Neural progenitor cell (in vitro differentiated cells): ENCODE measurements at regions not wholly inside any gene's neighbourhood (a gene's known extent, or its start where the extent isn't known, plus 50 kb on each side); places are given as distances from the start of the nearest gene placed in this dataset.

Source experiments
- DNase-seq: peaks from one replicate; pipeline ENCODE4 v3.0.0-alpha.2; 2016; ENCODE audit warnings: low spot score
- H2AFZ ChIP-seq: fragments of 200-600 bp; sonication (generic); replicated peaks from 2 replicates; pipeline ENCODE4 v1.6.1; 2016; ENCODE audit warnings: antibody characterized with exemption
- H3F3A ChIP-seq: fragments of 200-600 bp; sonication (generic); 2 replicates; pipeline ENCODE4 v1.6.1; 2016; ENCODE audit warnings: antibody characterized with exemption, low read depth
- H3K27ac ChIP-seq: fragments of 200-600 bp; sonication (generic); 2 replicates; pipeline ENCODE4 v1.5.1; 2016; ENCODE audit warnings: mild to moderate bottlenecking
- H3K27me3 ChIP-seq: fragments of 200-600 bp; sonication (generic); 2 replicates; pipeline ENCODE4 v1.6.1; 2016; ENCODE audit warnings: mild to moderate bottlenecking, moderate library complexity
- H3K36me3 ChIP-seq: fragments of 200-600 bp; sonication (generic); 2 replicates; pipeline ENCODE4 v1.5.1; 2016
- H3K4me1 ChIP-seq: fragments of 200-600 bp; sonication (generic); 2 replicates; pipeline ENCODE4 v1.6.1; 2016; ENCODE audit warnings: mixed run types
- H3K4me2 ChIP-seq: fragments of 200-600 bp; sonication (generic); 2 replicates; pipeline ENCODE4 v1.6.1; 2016
- H3K4me3 ChIP-seq: fragments of 200-600 bp; sonication (generic); 2 replicates; pipeline ENCODE4 v1.5.1; 2016
- H3K79me2 ChIP-seq: fragments of 200-600 bp; sonication (generic); 2 replicates; pipeline ENCODE4 v1.6.1; 2016; ENCODE audit warnings: low read depth
- H3K9ac ChIP-seq: fragments of 200-600 bp; sonication (generic); 2 replicates; pipeline ENCODE4 v1.6.1; 2016
- H3K9me3 ChIP-seq: fragments of 200-600 bp; sonication (generic); 2 replicates; pipeline ENCODE4 v1.5.1; 2016; ENCODE audit warnings: low read depth
- H4K20me1 ChIP-seq: fragments of 200-600 bp; sonication (generic); 2 replicates; pipeline ENCODE4 v1.6.1; 2016; ENCODE audit warnings: low read depth
- H3K27ac Mint-ChIP-seq: 3 replicates; pipeline ENCODE4 v1.8.0; 2021; ENCODE audit warnings: mixed read lengths
- H3K27me3 Mint-ChIP-seq: 2 replicates; pipeline ENCODE4 v1.8.0; 2022; ENCODE audit warnings: low read depth, mild to moderate bottlenecking, inconsistent platforms, moderate library complexity, mixed read lengths; ENCODE audit not compliant: insufficient read depth
- H3K36me3 Mint-ChIP-seq: 3 replicates; pipeline ENCODE4 v1.8.0; 2021; ENCODE audit warnings: mixed read lengths
- H3K4me1 Mint-ChIP-seq: 3 replicates; pipeline ENCODE4 v1.8.0; 2021; ENCODE audit warnings: mixed read lengths
- H3K4me3 Mint-ChIP-seq: 3 replicates; pipeline ENCODE4 v1.8.0; 2021; ENCODE audit warnings: mild to moderate bottlenecking, moderate library complexity, mixed read lengths
- H3K9me3 Mint-ChIP-seq: 3 replicates; pipeline ENCODE4 v1.8.0; 2020; ENCODE audit warnings: mixed read lengths
- CTCF ChIP-seq: fragments of 200-600 bp; sonication (generic); IDR thresholded peaks from 2 replicates; pipeline ENCODE4 v1.5.1; 2017; ENCODE audit warnings: antibody characterized with exemption, mild to moderate bottlenecking
- EZH2 ChIP-seq: fragments of 200-600 bp; sonication (generic); IDR thresholded peaks from 2 replicates; pipeline ENCODE4 v1.6.1; 2017; ENCODE audit warnings: antibody characterized with exemption, mild to moderate bottlenecking, moderate library complexity
- EZH2phosphoT487 ChIP-seq: fragments of 200-600 bp; sonication (generic); IDR thresholded peaks from 2 replicates; pipeline ENCODE4 v1.6.1; 2017; ENCODE audit warnings: antibody characterized with exemption

GRCh38 chr14:55867719-55868118 is 250.5 kb upstream of the PELI2 start:
- Histone ChIP-seq H3F3A (no peaks in the 10 kb centered on the region), H3K4me1 (no peaks in the 10 kb centered on the region), H3K27me3 (no peaks in the 10 kb centered on the region), H2AFZ (no peak overlapping the region), H3K9me3 (peaks cover 14% of the 10 kb centered on the region), H3K9ac (no peak overlapping the region), H3K79me2 (no peaks in the 10 kb centered on the region), H3K36me3 (no peaks in the 10 kb centered on the region), H3K4me2 (no peak overlapping the region), H3K27ac (no peak overlapping the region), H3K4me3 (no peak overlapping the region), H4K20me1 (no peaks in the 10 kb centered on the region)
- H3K4me1 Mint-ChIP-seq, result no peaks in the 10 kb centered on the region
- no peaks in the 10 kb centered on the region for H3K36me3 Mint-ChIP-seq
- TF ChIP-seq EZH2phosphoT487 (no peak), EZH2 (no peak), CTCF (no peak)
- H3K4me3 Mint-ChIP-seq, result no peak overlapping the region
- H3K9me3 Mint-ChIP-seq, result peaks cover 16% of the 10 kb centered on the region
- H3K27me3 Mint-ChIP-seq, result peaks cover under 1% of the 10 kb centered on the region
- no peak for DNase-seq
- no peak overlapping the region for H3K27ac Mint-ChIP-seq

GRCh38 chr14:55869397-55870049 is 248.7 kb upstream of the PELI2 start:
- DNase-seq, result no peak
- Mint-ChIP-seq H3K4me1 (no peaks in the 10 kb centered on the region), H3K4me3 (no peak overlapping the region), H3K27me3 (peaks cover 2% of the 10 kb centered on the region), H3K9me3 (peaks cover 5% of the 10 kb centered on the region), H3K27ac (no peak overlapping the region), H3K36me3 (no peaks in the 10 kb centered on the region)
- H3K4me2 ChIP-seq, result no peak overlapping the region
- H3F3A ChIP-seq, result no peaks in the 10 kb centered on the region
- H3K27ac ChIP-seq, result no peak overlapping the region
- no peaks in the 10 kb centered on the region for H3K36me3 ChIP-seq
- no peak for TF ChIP-seq EZH2
- TF ChIP-seq CTCF, result no peak
- TF ChIP-seq EZH2phosphoT487, result no peak
- H3K4me1 ChIP-seq, result no peaks in the 10 kb centered on the region
- H2AFZ ChIP-seq, result no peak overlapping the region
- no peaks in the 10 kb centered on the region for H4K20me1 ChIP-seq
- H3K27me3 ChIP-seq, result no peaks in the 10 kb centered on the region
- no peak overlapping the region for H3K9ac ChIP-seq
- H3K9me3 ChIP-seq, result peaks cover 3% of the 10 kb centered on the region
- no peak overlapping the region for H3K4me3 ChIP-seq
- H3K79me2 ChIP-seq, result no peaks in the 10 kb centered on the region

GRCh38 chr14:55873169-55873568 is 245.0 kb upstream of the PELI2 start:
- Mint-ChIP-seq H3K4me1 (no peaks in the 10 kb centered on the region), H3K36me3 (no peaks in the 10 kb centered on the region), H3K9me3 (no peaks in the 10 kb centered on the region), H3K4me3 (no peak overlapping the region), H3K27ac (no peak overlapping the region), H3K27me3 (peaks cover 2% of the 10 kb centered on the region)
- Histone ChIP-seq H3K79me2 (no peaks in the 10 kb centered on the region), H3K4me1 (no peaks in the 10 kb centered on the region), H4K20me1 (no peaks in the 10 kb centered on the region), H3F3A (no peaks in the 10 kb centered on the region), H3K9me3 (no peaks in the 10 kb centered on the region), H2AFZ (no peak overlapping the region), H3K4me3 (no peak overlapping the region), H3K36me3 (no peaks in the 10 kb centered on the region), H3K4me2 (no peak overlapping the region), H3K27ac (no peak overlapping the region), H3K9ac (no peak overlapping the region), H3K27me3 (no peaks in the 10 kb centered on the region)
- TF ChIP-seq CTCF (no peak), EZH2 (no peak), EZH2phosphoT487 (no peak)
- no peak for DNase-seq
